HG03457 (cell line): ENCODE measurements at regions not wholly inside any gene's neighbourhood (a gene's known extent, or its start where the extent isn't known, plus 50 kb on each side); places are given as distances from the start of the nearest gene placed in this dataset.
"Not testable (repeated sequence)": the region's sequence is repeated elsewhere in the genome, so short reads cannot be mapped to it uniquely, and the experiment has no call there.

ENCODE experiments used
- ATAC-seq: cut with Tn5 transposase; IDR thresholded peaks from one replicate; pipeline ENCODE4 v1.9.1; 2021; ENCODE audit warnings: moderate number of reproducible peaks; ENCODE audit not compliant: unreplicated experiment

- no peak for ATAC-seq
Observed at GRCh38 chr6:51203504-51203903, 384.8 kb downstream of the TFAP2B start.

DNA sequence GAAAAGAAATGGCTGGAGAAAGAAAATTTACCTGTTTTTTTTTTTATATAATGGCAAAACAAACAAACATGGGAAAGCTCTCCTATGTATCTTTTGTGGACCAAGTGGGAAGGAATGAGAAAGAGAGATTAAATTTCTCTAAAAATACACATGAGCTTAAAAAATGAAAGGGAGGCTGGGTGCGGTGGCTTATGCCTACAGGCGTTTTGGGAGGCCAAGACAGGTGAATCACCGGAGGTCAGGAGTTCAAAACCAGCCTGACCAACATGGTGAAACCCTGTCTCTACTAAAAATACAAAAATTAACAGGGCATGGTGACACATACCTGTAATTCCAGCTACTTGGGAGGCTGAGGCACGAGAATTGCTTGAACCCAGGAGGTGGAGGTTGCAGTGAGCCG, 388.0 kb downstream of the TFAP2B start:
- ATAC-seq, result not testable (repeated sequence)

DNA sequence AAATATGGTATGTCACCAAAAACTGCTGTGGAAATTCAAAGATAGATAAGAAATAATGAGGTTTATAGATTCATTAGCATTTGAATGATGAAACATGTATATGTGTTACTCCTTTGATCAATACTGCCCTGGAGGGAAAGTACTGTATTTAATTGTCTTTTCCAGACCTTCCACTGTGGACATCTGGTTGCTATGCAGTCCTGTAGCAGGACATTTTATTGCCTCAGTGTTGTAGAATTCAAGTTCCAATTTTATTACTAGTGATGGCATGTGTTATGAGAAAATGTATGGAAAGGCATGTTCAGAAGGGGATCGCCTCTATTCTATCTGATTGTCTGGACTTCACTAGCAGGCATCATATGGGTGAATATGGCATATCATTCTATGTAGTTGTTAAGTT, 391.0 kb downstream of the TFAP2B start:
- ATAC-seq, result no peak

DNA sequence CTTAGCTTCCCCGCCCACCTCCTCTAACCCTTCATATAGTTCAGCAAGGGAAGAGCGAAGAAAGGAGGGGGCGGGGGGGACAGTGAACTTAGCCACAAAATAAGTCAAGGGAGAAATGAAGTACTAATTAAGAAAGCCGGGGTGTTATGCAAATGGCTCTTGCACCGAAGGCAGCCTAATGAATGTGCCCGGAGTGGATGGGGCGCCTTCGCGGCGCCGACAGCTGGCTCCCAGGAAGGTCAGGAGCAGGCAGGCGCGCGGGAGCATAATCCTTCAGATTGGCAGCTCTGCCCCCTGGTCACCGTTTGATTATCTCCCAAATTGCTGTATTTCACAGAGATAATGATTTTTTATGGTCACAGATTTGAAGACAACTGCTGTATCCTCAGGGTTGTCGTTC, 395.1 kb downstream of the TFAP2B start:
- no peak for ATAC-seq

- no peak for ATAC-seq
Observed at GRCh38 chr6:51214442-51214841, 395.8 kb downstream of the TFAP2B start.

GRCh38 chr6:51218181-51218580, 399.5 kb downstream of the TFAP2B start:
- no peak for ATAC-seq

DNA sequence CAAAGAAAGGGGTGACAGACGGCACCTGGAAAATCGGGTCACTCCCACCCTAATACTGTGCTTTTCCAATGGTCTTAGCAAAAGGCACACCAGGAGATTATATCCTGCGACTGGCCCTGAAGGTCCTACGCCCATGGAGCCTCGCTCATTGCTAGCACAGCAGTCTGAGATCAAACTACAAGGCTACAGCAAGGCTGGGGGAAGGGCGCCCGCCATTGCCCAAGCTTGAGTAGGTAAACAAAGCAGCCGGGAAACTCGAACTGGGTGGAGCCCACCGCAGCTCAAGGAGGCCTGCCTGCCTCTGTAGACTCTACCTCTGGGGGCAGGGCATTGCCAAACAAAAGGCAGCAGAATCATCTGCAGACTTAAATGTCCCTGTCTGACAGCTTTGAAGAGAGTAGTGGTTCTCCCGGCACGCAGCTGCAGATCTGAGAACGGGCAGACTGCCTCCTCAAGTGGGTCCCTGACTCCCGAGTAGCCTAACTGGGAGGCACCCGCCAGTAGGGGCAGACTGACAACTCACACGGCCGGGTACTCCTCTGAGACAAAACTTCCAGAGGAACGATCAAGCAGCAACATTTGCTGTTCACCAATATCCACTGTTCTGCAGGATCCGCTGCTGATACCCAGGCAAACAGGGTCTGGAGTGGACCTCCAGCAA, 406.0 kb downstream of the TFAP2B start:
- not testable (repeated sequence) for ATAC-seq

DNA sequence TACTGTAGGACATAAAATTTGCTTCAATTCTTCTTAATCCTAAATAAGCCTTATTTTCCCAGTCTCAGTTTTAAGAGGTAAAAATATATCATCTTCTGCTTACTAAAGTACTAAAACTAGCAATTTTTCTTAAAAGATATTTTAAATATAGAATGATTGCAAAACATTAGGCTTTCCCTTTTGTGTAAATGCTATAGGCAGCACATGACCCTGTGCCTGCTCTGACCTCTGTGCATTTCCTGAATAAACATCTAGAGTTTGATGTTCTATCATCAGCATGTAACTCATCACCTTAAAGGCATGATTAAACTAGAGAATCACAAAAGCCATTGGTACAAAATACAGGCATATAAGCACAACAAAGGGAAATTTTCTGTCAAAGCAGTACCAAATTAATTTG, 422.7 kb downstream of the TFAP2B start:
- ATAC-seq, result no peak

GRCh38 chr6:51249798-51250197, 431.1 kb downstream of the TFAP2B start:
- no peak for ATAC-seq

DNA sequence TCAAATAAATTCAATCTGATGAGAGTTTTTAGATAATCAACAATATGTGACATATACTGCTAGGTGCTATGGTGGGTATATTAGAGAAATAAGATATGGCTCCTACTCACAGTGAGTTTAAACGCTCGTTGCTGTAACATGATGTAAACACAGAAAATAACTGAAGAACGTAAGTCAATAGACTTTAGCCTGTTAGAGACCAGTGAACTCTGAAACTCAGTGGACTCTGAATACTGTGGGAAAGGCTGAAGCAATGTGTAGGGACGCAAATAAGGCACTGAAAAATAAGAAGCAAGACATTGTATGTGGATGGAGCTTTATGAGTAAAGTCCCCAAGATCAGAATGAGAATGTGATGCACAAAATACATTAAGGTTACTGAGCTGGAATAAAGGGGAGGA, 431.6 kb downstream of the TFAP2B start:
- no peak for ATAC-seq

- no peak for ATAC-seq
Observed at GRCh38 chr6:51257938-51258337, 439.3 kb downstream of the TFAP2B start.

GRCh38 chr6:51260003-51260402, 441.3 kb downstream of the TFAP2B start:
- ATAC-seq, result no peak

- ATAC-seq, result no peak
Observed at GRCh38 chr6:51261691-51262090, 443.0 kb downstream of the TFAP2B start.

DNA sequence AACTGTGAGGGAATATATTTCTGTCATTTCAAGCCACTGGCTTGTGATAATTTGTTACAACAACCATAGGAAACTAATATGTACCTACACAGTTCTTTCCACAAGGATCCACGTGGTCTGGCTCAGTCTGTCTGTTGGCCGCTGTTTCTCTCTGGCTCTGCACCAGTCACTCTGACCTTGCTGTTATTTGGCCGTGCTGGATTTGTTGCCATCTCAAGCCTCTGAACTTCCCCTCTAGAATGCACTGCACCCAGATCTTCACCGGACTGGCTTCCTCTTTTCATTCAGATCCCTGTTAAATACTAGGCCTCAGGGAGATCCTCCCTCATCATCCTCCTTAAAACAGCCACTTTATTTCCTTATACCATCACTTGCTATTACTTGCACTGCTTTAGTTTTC, 446.8 kb downstream of the TFAP2B start:
- no peak for ATAC-seq

DNA sequence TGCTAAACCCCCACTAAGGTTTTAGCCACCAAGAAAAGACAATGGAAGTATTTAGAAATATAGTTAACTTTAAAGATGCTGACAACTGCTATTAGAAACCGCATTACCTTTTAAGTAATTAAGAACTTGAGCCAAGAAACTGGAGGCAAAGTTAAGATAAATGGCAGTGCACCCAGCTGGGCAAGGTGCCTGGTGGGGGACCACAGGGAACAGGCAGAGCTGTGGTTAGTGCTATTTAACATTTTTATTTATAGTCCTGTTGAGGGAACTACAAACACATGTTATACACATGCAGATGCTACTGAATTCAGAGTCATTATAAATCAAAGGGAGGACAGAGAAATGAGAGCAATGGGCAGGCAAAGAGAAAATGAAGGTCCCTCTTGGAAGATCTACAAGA, 447.9 kb downstream of the TFAP2B start:
- no peak for ATAC-seq

DNA sequence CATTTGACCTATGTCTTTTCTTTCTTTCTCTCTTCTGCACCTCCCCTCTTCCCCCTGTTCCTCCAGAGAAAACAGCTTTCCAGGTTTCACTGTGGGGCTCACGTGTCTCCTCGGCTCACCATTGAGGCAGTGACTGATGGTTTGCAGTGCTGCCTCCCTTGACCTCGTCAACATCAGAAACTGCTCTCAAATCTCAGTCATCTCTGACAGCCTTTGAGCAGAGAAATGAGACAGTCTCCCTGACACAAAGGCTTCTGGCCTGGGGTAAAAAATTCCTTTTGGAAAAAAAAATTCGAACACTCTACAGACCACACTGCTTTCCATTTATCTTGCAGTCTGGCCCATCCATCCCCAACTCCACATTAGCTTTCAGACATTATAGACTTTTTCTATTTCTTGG, 450.0 kb downstream of the TFAP2B start:
- ATAC-seq, result no peak

DNA sequence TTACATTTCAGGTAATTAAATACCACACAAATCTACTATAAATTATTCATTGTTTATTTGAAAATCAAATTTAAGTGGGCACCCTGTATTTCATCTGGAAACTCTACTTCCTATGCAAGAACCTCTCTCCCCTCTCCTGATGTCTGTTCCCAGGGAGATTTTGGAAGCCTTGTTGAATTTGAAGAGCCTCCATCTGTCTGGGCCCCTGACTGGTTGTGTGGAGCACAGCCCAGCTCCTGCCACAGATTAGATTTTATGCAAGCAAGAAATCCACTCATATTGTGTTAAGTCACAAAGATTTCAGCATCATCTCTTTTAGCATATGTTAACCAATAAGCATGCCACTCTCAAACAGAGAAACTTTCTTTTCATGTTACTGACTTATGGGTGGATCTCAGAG, 451.2 kb downstream of the TFAP2B start:
- no peak for ATAC-seq

DNA sequence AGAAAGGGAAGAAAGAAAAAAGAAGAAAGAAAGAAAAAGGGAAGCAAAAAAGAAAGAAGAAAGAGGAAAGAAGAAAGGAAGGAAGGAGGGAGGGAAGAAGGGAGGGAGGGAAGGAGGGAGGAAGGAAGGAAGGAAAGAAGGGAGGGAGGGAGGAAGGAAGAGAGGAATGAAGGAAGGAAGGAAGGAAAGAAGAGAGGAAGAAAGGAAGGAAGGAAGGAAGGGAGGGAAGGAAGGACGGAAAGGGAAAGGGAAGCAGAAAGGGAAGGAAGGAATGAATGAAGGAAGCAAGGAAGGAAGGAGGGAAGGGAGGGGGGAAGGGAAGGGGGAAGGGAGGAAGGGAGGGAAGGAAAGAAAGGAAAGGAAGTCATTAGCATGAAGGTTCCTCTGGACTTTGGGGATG, 452.9 kb downstream of the TFAP2B start:
- no peak for ATAC-seq

GRCh38 chr6:51273228-51273961, 454.7 kb downstream of the TFAP2B start:
- no peak for ATAC-seq

GRCh38 chr6:51277474-51277873, 458.8 kb downstream of the TFAP2B start:
- ATAC-seq, result no peak

GRCh38 chr6:51282026-51282425, 463.4 kb downstream of the TFAP2B start:
- ATAC-seq, result no peak

GRCh38 chr6:51283723-51284355, 465.2 kb downstream of the TFAP2B start:
- no peak for ATAC-seq
